Thyroid gland (tissue), 4 donors: ENCODE measurements at regions not wholly inside any gene's neighbourhood (a gene's known extent, or its start where the extent isn't known, plus 50 kb on each side); places are given as distances from the start of the nearest gene placed in this dataset.

Experiments
- CTCF ChIP-seq, 6 experiments: fragments of 200-600 bp in 3 of 6; fragments of 450-650 bp in 3 of 6; sonication (generic) in 3 of 6; IDR thresholded peaks; one replicate each; pipeline ENCODE4 v1.5.1; 2016 to 2019; ENCODE audit warnings: antibody characterized with exemption in 6 of 6, mild to moderate bottlenecking in 2 of 6, inconsistent platforms in 1 of 6, moderate library complexity in 1 of 6
- POLR2A ChIP-seq, 2 donors: fragments of 450-650 bp; IDR thresholded peaks; one replicate each; pipeline ENCODE4 v1.6.1; 2017; ENCODE audit warnings: antibody characterized with exemption in 2 of 2, mild to moderate bottlenecking in 2 of 2, moderate library complexity in 1 of 2

DNA sequence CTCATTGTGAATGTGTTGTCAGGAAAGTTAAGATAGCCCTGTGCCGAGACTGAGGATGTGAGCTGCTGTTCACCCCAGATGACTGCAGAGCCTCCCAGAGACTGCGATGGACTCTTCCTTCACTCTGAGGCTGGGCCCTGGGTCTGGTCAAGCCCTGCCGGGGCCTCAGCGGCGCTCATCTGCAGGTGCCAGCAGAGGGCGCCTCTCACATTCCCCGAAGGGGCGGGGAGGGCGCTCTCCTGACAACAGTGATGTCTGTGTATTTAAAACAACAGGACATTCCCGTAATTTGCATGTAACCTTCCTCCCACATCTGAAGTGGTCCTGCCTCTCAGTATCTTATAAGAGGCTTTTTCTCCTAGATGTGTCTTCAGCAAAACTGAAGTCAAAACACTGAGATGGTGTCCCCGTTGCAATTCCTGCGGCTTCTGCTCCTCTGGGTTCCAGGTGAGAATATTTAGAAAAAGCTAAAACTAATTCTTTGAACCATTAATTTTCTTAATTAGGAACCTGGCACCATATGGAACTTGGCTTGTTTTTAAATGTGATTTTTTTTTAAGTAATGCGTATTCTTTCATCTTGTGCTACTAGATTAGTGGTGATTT is 1377.9 kb downstream of the RPIA start:
- peak in 1 of 6 experiments; percentile 13 for TF ChIP-seq CTCF (IDR thresholded peaks at IDR 0.05)
- TF ChIP-seq POLR2A (IDR thresholded peaks at IDR 0.05): no peak
